Endothelial cell (in vitro differentiated cells): ENCODE measurements at regions not wholly inside any gene's neighbourhood (a gene's known extent, or its start where the extent isn't known, plus 50 kb on each side); places are given as distances from the start of the nearest gene placed in this dataset.
"Not testable (repeated sequence)": the region's sequence is repeated elsewhere in the genome, so short reads cannot be mapped to it uniquely, and the experiment has no call there.

Experiments
- DNase-seq: peaks from one replicate; pipeline ENCODE4 v3.0.0; 2021; ENCODE audit warnings: low spot score
- H3K27ac Mint-ChIP-seq: one replicate; pipeline ENCODE4 v1.8.0; 2021; ENCODE audit warnings: mixed read lengths, inconsistent platforms; ENCODE audit not compliant: unreplicated experiment
- H3K27me3 Mint-ChIP-seq: one replicate; pipeline ENCODE4 v1.8.0; 2021; ENCODE audit warnings: mild to moderate bottlenecking, moderate library complexity, mixed read lengths, inconsistent platforms; ENCODE audit not compliant: unreplicated experiment
- H3K36me3 Mint-ChIP-seq: one replicate; pipeline ENCODE4 v1.8.0; 2021; ENCODE audit warnings: mild to moderate bottlenecking, low read depth, mixed read lengths, inconsistent platforms; ENCODE audit not compliant: unreplicated experiment
- H3K4me1 Mint-ChIP-seq: one replicate; pipeline ENCODE4 v1.8.0; 2021; ENCODE audit warnings: mild to moderate bottlenecking, mixed read lengths, inconsistent platforms; ENCODE audit not compliant: unreplicated experiment
- H3K4me3 Mint-ChIP-seq: one replicate; pipeline ENCODE4 v1.8.0; 2021; ENCODE audit warnings: mild to moderate bottlenecking, mixed read lengths, inconsistent platforms; ENCODE audit not compliant: unreplicated experiment
- H3K9me3 Mint-ChIP-seq: one replicate; pipeline ENCODE4 v1.8.0; 2021; ENCODE audit warnings: mixed read lengths, inconsistent platforms; ENCODE audit not compliant: unreplicated experiment
- CTCF ChIP-seq: fragments of 200-600 bp; sonication (generic); IDR thresholded peaks from one replicate; pipeline ENCODE4 v1.5.0; 2021; ENCODE audit warnings: antibody characterized with exemption; ENCODE audit not compliant: unreplicated experiment

- H3K4me3 Mint-ChIP-seq: no peak overlapping the region
- no peaks in the 10 kb centered on the region for H3K36me3 Mint-ChIP-seq
- no peaks in the 10 kb centered on the region for H3K9me3 Mint-ChIP-seq
- no peak for TF ChIP-seq CTCF
- H3K27me3 Mint-ChIP-seq: no peaks in the 10 kb centered on the region
- no peaks in the 10 kb centered on the region for H3K4me1 Mint-ChIP-seq
- H3K27ac Mint-ChIP-seq: no peak overlapping the region
- DNase-seq: no peak
These were observed 1483.7 kb upstream of the GOT2 start for GRCh38 chr16:60217787-60218186.

- no peaks in the 10 kb centered on the region for H3K4me1 Mint-ChIP-seq
These were observed 1480.2 kb upstream of the GOT2 start for GRCh38 chr16:60214311-60214710.

GRCh38 chr16:60206516-60206915 is 1472.4 kb upstream of the GOT2 start:
- no peak overlapping the region for H3K27ac Mint-ChIP-seq
- H3K4me3 Mint-ChIP-seq: no peak overlapping the region
- H3K27me3 Mint-ChIP-seq: no peaks in the 10 kb centered on the region
- TF ChIP-seq CTCF: no peak
- H3K9me3 Mint-ChIP-seq: no peaks in the 10 kb centered on the region
- no peak for DNase-seq
- no peaks in the 10 kb centered on the region for H3K4me1 Mint-ChIP-seq
- H3K36me3 Mint-ChIP-seq: no peaks in the 10 kb centered on the region

More at GRCh38 chr16:60214311-60214710, 1480.2 kb upstream of the GOT2 start:
- Mint-ChIP-seq H3K36me3 (no peaks in the 10 kb centered on the region), H3K27ac (no peak overlapping the region), H3K4me3 (no peak overlapping the region), H3K9me3 (no peaks in the 10 kb centered on the region), H3K27me3 (no peaks in the 10 kb centered on the region)
- no peak for TF ChIP-seq CTCF
- no peak for DNase-seq

- H3K36me3 Mint-ChIP-seq: no peaks in the 10 kb centered on the region
- no peaks in the 10 kb centered on the region for H3K4me1 Mint-ChIP-seq
- no peak for TF ChIP-seq CTCF
- H3K27ac Mint-ChIP-seq: no peak overlapping the region
- H3K9me3 Mint-ChIP-seq: no peaks in the 10 kb centered on the region
- no peaks in the 10 kb centered on the region for H3K27me3 Mint-ChIP-seq
- DNase-seq: no peak
- H3K4me3 Mint-ChIP-seq: no peak overlapping the region
These were observed 1470.1 kb upstream of the GOT2 start for GRCh38 chr16:60204181-60204580.

- no peaks in the 10 kb centered on the region for H3K36me3 Mint-ChIP-seq
- no peak overlapping the region for H3K27ac Mint-ChIP-seq
- no peaks in the 10 kb centered on the region for H3K9me3 Mint-ChIP-seq
- DNase-seq: peak; percentile 9
- peak; percentile 64 for TF ChIP-seq CTCF
- no peak overlapping the region for H3K4me3 Mint-ChIP-seq
- no peaks in the 10 kb centered on the region for H3K4me1 Mint-ChIP-seq
- H3K27me3 Mint-ChIP-seq: no peaks in the 10 kb centered on the region
These were observed 1469.5 kb upstream of the GOT2 start for GRCh38 chr16:60203525-60204124.

GRCh38 chr16:60200729-60201128 is 1466.6 kb upstream of the GOT2 start:
- H3K36me3 Mint-ChIP-seq, H3K4me3 Mint-ChIP-seq, H3K9me3 Mint-ChIP-seq, H3K27ac Mint-ChIP-seq, H3K27me3 Mint-ChIP-seq, DNase-seq, H3K4me1 Mint-ChIP-seq: not testable (repeated sequence)
